ENCODE measurements at regions not wholly inside any gene's neighbourhood (a gene's known extent, or its start where the extent isn't known, plus 50 kb on each side); places are given as distances from the start of the nearest gene placed in this dataset.

- Histone ChIP-seq H3K27me3 (ENCODE audit: control insufficient read depth in 1 of 2, insufficient read depth in 2 of 2, low read length in 1 of 2) (no peaks in the 10 kb centered on the region), H3K4me3 (ENCODE audit: low read length in 2 of 2) (no peak overlapping the region), H3K9me3 (ENCODE audit: control insufficient read depth, low read length) (no peaks in the 10 kb centered on the region), H3K27ac (ENCODE audit: low read depth in 1 of 2, low read length in 2 of 2) (no peak overlapping the region), H3K4me1 (ENCODE audit: control insufficient read depth in 1 of 2, insufficient read depth in 2 of 2, low read length in 2 of 2) (no peaks in the 10 kb centered on the region), H3K36me3 (ENCODE audit: control insufficient read depth in 1 of 2, insufficient read depth in 2 of 2, low read length in 1 of 2) (no peaks in the 10 kb centered on the region)
- ATAC-seq (ENCODE audit: low FRiP score) (no peak), DNase-seq (no peak)
- WGBS, 2 donors, result 97 to 98% methylated on average over 13 of the region's 13 CpGs
- intact Hi-C loops (cut with DNase I), result no loop called here
These were observed 193.7 kb upstream of the BTG1 start for GRCh38 chr12:92339198-92339821.

GRCh38 chr12:92338671-92339070 is 193.0 kb upstream of the BTG1 start:
- no peaks in the 10 kb centered on the region for H3K36me3 ChIP-seq (ENCODE audit: control insufficient read depth in 1 of 2, insufficient read depth in 2 of 2, low read length in 1 of 2)
- H3K27ac ChIP-seq (ENCODE audit: low read depth in 1 of 2, low read length in 2 of 2), result no peak overlapping the region
- ATAC-seq (ENCODE audit: low FRiP score), result no peak
- H3K27me3 ChIP-seq (ENCODE audit: control insufficient read depth in 1 of 2, insufficient read depth in 2 of 2, low read length in 1 of 2), result no peaks in the 10 kb centered on the region
- DNase-seq, result no peak
- no peak overlapping the region for H3K4me3 ChIP-seq (ENCODE audit: low read length in 2 of 2)
- H3K4me1 ChIP-seq (ENCODE audit: control insufficient read depth in 1 of 2, insufficient read depth in 2 of 2, low read length in 2 of 2), result no peaks in the 10 kb centered on the region
- H3K9me3 ChIP-seq (ENCODE audit: control insufficient read depth, low read length), result no peaks in the 10 kb centered on the region
- WGBS, 2 donors, result 5 to 12% methylated on average over 1 of the region's 1 CpG
- intact Hi-C loops (cut with DNase I), result no loop called here

GRCh38 chr12:92338102-92338501 is 192.5 kb upstream of the BTG1 start:
- ATAC-seq (ENCODE audit: low FRiP score) (no peak), DNase-seq (no peak)
- no peaks in the 10 kb centered on the region for H3K4me1 ChIP-seq (ENCODE audit: control insufficient read depth in 1 of 2, insufficient read depth in 2 of 2, low read length in 2 of 2)
- no peak overlapping the region for H3K27ac ChIP-seq (ENCODE audit: low read depth in 1 of 2, low read length in 2 of 2)
- H3K27me3 ChIP-seq (ENCODE audit: control insufficient read depth in 1 of 2, insufficient read depth in 2 of 2, low read length in 1 of 2), result no peaks in the 10 kb centered on the region
- 97 to 98% methylated on average over 2 of the region's 2 CpGs for whole genome bisulfite sequencing, 2 donors
- H3K9me3 ChIP-seq (ENCODE audit: control insufficient read depth, low read length), result no peaks in the 10 kb centered on the region
- H3K4me3 ChIP-seq (ENCODE audit: low read length in 2 of 2), result no peak overlapping the region
- H3K36me3 ChIP-seq (ENCODE audit: control insufficient read depth in 1 of 2, insufficient read depth in 2 of 2, low read length in 1 of 2), result no peaks in the 10 kb centered on the region
- intact Hi-C loops (cut with DNase I), result no loop called here

- no peaks in the 10 kb centered on the region for H3K4me1 ChIP-seq (ENCODE audit: control insufficient read depth in 1 of 2, insufficient read depth in 2 of 2, low read length in 2 of 2)
- H3K27ac ChIP-seq (ENCODE audit: low read depth in 1 of 2, low read length in 2 of 2), result no peak overlapping the region
- no peaks in the 10 kb centered on the region for H3K9me3 ChIP-seq (ENCODE audit: control insufficient read depth, low read length)
- no peak overlapping the region for H3K4me3 ChIP-seq (ENCODE audit: low read length in 2 of 2)
- intact Hi-C loops (cut with DNase I), result no loop called here
- H3K36me3 ChIP-seq (ENCODE audit: control insufficient read depth in 1 of 2, insufficient read depth in 2 of 2, low read length in 1 of 2), result no peaks in the 10 kb centered on the region
- no peaks in the 10 kb centered on the region for H3K27me3 ChIP-seq (ENCODE audit: control insufficient read depth in 1 of 2, insufficient read depth in 2 of 2, low read length in 1 of 2)
- WGBS, 2 donors, result 86 to 94% methylated on average over 4 of the region's 4 CpGs
- DNase-seq, result no peak
- ATAC-seq (ENCODE audit: low FRiP score), result no peak
These were observed 191.5 kb upstream of the BTG1 start for GRCh38 chr12:92337128-92337527.

- no peaks in the 10 kb centered on the region for H3K27me3 ChIP-seq (ENCODE audit: control insufficient read depth in 1 of 2, insufficient read depth in 2 of 2, low read length in 1 of 2)
- H3K4me1 ChIP-seq (ENCODE audit: control insufficient read depth in 1 of 2, insufficient read depth in 2 of 2, low read length in 2 of 2), result no peaks in the 10 kb centered on the region
- no peak for ATAC-seq (ENCODE audit: low FRiP score)
- H3K36me3 ChIP-seq (ENCODE audit: control insufficient read depth in 1 of 2, insufficient read depth in 2 of 2, low read length in 1 of 2), result no peaks in the 10 kb centered on the region
- H3K27ac ChIP-seq (ENCODE audit: low read depth in 1 of 2, low read length in 2 of 2), result no peak overlapping the region
- H3K4me3 ChIP-seq (ENCODE audit: low read length in 2 of 2), result no peak overlapping the region
- WGBS, 2 donors, result 36 to 39% methylated on average over 2 of the region's 2 CpGs
- intact Hi-C loops (cut with DNase I), result no loop called here
- DNase-seq, result no peak
- no peaks in the 10 kb centered on the region for H3K9me3 ChIP-seq (ENCODE audit: control insufficient read depth, low read length)
These were observed 191.0 kb upstream of the BTG1 start for GRCh38 chr12:92336641-92337040.

- H3K27me3 ChIP-seq (ENCODE audit: control insufficient read depth in 1 of 2, insufficient read depth in 2 of 2, low read length in 1 of 2), result no peaks in the 10 kb centered on the region
- no peaks in the 10 kb centered on the region for H3K9me3 ChIP-seq (ENCODE audit: control insufficient read depth, low read length)
- 71 to 72% methylated on average over 4 of the region's 4 CpGs for WGBS, 2 donors
- H3K4me3 ChIP-seq (ENCODE audit: low read length in 2 of 2), result no peak overlapping the region
- DNase-seq (no peak), ATAC-seq (ENCODE audit: low FRiP score) (no peak)
- intact Hi-C loops (cut with DNase I), result no loop called here
- H3K27ac ChIP-seq (ENCODE audit: low read depth in 1 of 2, low read length in 2 of 2), result no peak overlapping the region
- H3K4me1 ChIP-seq (ENCODE audit: control insufficient read depth in 1 of 2, insufficient read depth in 2 of 2, low read length in 2 of 2), result no peaks in the 10 kb centered on the region
- no peaks in the 10 kb centered on the region for H3K36me3 ChIP-seq (ENCODE audit: control insufficient read depth in 1 of 2, insufficient read depth in 2 of 2, low read length in 1 of 2)
These were observed 190.2 kb upstream of the BTG1 start for GRCh38 chr12:92335831-92336230.

GRCh38 chr12:92334552-92334951 is 188.9 kb upstream of the BTG1 start:
- 92 to 93% methylated on average over 4 of the region's 4 CpGs for WGBS, 2 donors
- no peak for ATAC-seq (ENCODE audit: low FRiP score)
- intact Hi-C loops (cut with DNase I), result no loop called here

GRCh38 chr12:92332552-92332951 is 186.9 kb upstream of the BTG1 start:
- intact Hi-C loops (cut with DNase I), result no loop called here
- H3K27me3 ChIP-seq (ENCODE audit: control insufficient read depth in 1 of 2, insufficient read depth in 2 of 2, low read length in 1 of 2), result no peaks in the 10 kb centered on the region
- DNase-seq (no peak), ATAC-seq (ENCODE audit: low FRiP score) (no peak)
- 95 to 96% methylated on average over 2 of the region's 2 CpGs for WGBS, 2 donors
- no peaks in the 10 kb centered on the region for H3K36me3 ChIP-seq (ENCODE audit: control insufficient read depth in 1 of 2, insufficient read depth in 2 of 2, low read length in 1 of 2)
- H3K27ac ChIP-seq (ENCODE audit: low read depth in 1 of 2, low read length in 2 of 2), result no peak overlapping the region
- H3K9me3 ChIP-seq (ENCODE audit: control insufficient read depth, low read length), result no peaks in the 10 kb centered on the region
- H3K4me3 ChIP-seq (ENCODE audit: low read length in 2 of 2), result no peak overlapping the region
- H3K4me1 ChIP-seq (ENCODE audit: control insufficient read depth in 1 of 2, insufficient read depth in 2 of 2, low read length in 2 of 2), result no peaks in the 10 kb centered on the region

More at GRCh38 chr12:92334552-92334951, 188.9 kb upstream of the BTG1 start:
- Histone ChIP-seq H3K36me3 (ENCODE audit: control insufficient read depth in 1 of 2, insufficient read depth in 2 of 2, low read length in 1 of 2) (no peaks in the 10 kb centered on the region), H3K4me3 (ENCODE audit: low read length in 2 of 2) (no peak overlapping the region), H3K4me1 (ENCODE audit: control insufficient read depth in 1 of 2, insufficient read depth in 2 of 2, low read length in 2 of 2) (no peaks in the 10 kb centered on the region), H3K9me3 (ENCODE audit: control insufficient read depth, low read length) (no peaks in the 10 kb centered on the region), H3K27ac (ENCODE audit: low read depth in 1 of 2, low read length in 2 of 2) (no peak overlapping the region), H3K27me3 (ENCODE audit: control insufficient read depth in 1 of 2, insufficient read depth in 2 of 2, low read length in 1 of 2) (no peaks in the 10 kb centered on the region)
- no peak for DNase-seq

GRCh38 chr12:92331383-92331782 is 185.7 kb upstream of the BTG1 start:
- H3K9me3 ChIP-seq (ENCODE audit: control insufficient read depth, low read length), result no peaks in the 10 kb centered on the region
- ATAC-seq (ENCODE audit: low FRiP score) (no peak), DNase-seq (no peak)
- H3K27ac ChIP-seq (ENCODE audit: low read depth in 1 of 2, low read length in 2 of 2), result no peak overlapping the region
- no peaks in the 10 kb centered on the region for H3K27me3 ChIP-seq (ENCODE audit: control insufficient read depth in 1 of 2, insufficient read depth in 2 of 2, low read length in 1 of 2)
- no peaks in the 10 kb centered on the region for H3K4me1 ChIP-seq (ENCODE audit: control insufficient read depth in 1 of 2, insufficient read depth in 2 of 2, low read length in 2 of 2)
- no peak overlapping the region for H3K4me3 ChIP-seq (ENCODE audit: low read length in 2 of 2)
- WGBS, 2 donors, result 93 to 98% methylated on average over 3 of the region's 3 CpGs
- no peaks in the 10 kb centered on the region for H3K36me3 ChIP-seq (ENCODE audit: control insufficient read depth in 1 of 2, insufficient read depth in 2 of 2, low read length in 1 of 2)
- intact Hi-C loops (cut with DNase I), result no loop called here
